ENCODE measurements at regions not wholly inside any gene's neighbourhood (a gene's known extent, or its start where the extent isn't known, plus 50 kb on each side); places are given as distances from the start of the nearest gene placed in this dataset.

DNA sequence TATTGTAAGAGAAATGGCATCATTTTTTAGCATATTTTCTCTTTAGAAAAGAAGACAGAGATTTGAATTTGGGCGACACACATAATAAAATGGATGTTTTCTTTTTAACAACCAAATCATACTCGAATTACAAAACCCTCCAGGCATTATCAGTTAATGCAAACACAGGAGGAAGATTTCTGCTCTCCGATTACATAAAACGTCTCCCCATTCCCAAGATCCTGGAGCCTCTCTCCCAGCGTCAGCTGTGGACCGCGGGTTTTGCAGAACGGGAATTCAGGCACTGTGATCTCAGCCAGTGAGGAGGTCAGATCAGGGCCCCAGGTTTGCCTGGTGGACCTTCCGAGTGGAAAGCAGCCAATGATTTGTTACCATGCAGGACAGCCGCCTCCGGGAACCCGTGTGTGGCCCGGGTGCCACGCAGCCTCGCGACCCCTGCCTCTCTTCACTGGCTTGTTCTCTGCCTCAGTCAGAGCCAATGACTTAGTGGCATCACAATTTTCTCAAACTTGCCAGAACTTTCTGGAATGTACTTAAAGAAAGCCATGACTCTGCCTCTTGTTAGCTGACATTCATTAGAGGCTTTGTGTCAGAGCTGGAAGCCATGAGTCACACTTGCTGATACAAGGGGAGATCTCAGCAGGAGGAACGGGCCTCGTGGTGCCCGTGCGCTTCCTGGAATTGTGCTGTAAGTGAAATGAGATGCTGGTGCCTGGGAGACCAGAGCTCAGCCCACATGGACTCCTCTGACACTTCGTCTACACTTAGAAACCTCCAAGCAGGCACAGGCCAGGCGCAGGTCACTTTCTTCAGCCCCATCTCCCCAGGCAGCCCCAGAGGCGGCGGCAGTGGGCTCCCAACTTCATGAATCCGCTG is 246.1 kb downstream of the KLF6 start:
- CTCF ChIA-PET = no interaction called here
- TF ChIP-seq, protein P1, sequence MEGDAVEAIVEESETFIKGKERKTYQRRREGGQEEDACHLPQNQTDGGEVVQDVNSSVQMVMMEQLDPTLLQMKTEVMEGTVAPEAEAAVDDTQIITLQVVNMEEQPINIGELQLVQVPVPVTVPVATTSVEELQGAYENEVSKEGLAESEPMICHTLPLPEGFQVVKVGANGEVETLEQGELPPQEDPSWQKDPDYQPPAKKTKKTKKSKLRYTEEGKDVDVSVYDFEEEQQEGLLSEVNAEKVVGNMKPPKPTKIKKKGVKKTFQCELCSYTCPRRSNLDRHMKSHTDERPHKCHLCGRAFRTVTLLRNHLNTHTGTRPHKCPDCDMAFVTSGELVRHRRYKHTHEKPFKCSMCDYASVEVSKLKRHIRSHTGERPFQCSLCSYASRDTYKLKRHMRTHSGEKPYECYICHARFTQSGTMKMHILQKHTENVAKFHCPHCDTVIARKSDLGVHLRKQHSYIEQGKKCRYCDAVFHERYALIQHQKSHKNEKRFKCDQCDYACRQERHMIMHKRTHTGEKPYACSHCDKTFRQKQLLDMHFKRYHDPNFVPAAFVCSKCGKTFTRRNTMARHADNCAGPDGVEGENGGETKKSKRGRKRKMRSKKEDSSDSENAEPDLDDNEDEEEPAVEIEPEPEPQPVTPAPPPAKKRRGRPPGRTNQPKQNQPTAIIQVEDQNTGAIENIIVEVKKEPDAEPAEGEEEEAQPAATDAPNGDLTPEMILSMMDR (IDR thresholded peaks at IDR 0.05; ENCODE audit: insufficient read depth, low read length, missing control alignments) = no peak
- POLR2A ChIA-PET = no interaction called here
- H3K4me3 ChIP-seq (ENCODE audit: low read depth, low read length) = no peak overlapping the region
- DNase-seq (ENCODE audit: low read depth, low spot score) = peak; percentile 97

DNA sequence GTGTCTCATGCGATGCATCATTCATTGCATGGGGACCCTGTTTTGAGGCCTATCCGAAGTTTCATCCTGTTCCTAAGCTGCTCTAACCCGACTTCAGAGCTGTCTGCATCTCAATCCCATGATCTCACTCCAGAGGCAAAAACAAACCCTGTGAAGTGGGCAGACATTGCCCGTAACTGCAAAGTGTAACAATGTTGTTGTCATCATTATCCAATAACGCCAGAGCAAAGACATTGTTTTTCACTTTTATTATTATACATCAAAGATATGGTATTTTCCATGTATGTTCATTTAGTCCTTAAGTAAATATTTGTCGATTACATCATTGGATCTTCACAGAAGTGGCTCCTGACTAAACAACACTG is 246.7 kb downstream of the KLF6 start:
- TF ChIP-seq, protein P1 (IDR thresholded peaks at IDR 0.05; ENCODE audit: insufficient read depth, low read length, missing control alignments) = no peak
- ChIA-PET POLR2A (no interaction called here), CTCF (no interaction called here)
- DNase-seq (ENCODE audit: low read depth, low spot score) = no peak
- no peak overlapping the region for H3K4me3 ChIP-seq (ENCODE audit: low read depth, low read length)

DNA sequence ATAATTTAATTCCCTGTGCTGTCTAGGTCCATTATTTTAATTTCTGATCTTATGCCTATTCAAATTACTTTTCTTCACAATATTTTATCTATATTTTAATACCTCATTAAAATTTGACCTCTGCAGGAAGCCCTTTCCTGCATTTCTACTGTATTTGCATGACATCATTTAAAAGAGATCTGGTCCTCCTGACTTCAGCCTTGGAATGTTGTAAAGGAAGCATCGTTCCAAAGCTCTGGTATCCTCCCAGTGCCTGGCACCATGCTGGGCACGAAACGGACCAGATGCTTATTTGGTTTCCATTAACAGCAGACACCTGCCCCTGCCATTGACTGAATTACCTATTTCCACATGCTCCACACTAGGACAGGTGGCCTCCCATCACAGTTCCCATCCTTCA is 247.5 kb downstream of the KLF6 start:
- TF ChIP-seq, protein P1 (IDR thresholded peaks at IDR 0.05; ENCODE audit: insufficient read depth, low read length, missing control alignments) = no peak
- no peak overlapping the region for H3K4me3 ChIP-seq (ENCODE audit: low read depth, low read length)
- CTCF ChIA-PET = no interaction called here
- DNase-seq (ENCODE audit: low read depth, low spot score) = no peak
- POLR2A ChIA-PET = no interaction called here

DNA sequence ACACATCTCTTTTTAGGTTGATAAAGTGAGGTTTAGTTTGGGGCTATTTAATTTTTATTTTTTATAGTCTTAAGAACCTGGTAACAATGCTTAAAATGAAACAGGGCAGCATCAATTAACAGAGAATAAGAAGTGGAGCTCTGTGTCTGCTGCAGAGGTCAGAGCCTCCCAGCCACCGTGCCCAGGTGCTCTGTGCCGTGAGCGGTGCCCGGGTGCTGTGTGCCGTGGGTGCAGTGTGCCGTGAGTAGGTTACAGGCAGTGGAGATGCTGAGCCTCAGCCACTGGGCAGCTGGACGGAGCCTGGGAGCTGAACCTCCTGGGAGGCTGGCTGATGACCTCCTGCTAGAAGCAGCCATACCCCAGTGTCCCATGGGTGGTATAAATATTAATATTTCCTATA is 250.0 kb downstream of the KLF6 start:
- DNase-seq (ENCODE audit: low read depth, low spot score) = no peak
- CTCF ChIA-PET = no interaction called here

DNA sequence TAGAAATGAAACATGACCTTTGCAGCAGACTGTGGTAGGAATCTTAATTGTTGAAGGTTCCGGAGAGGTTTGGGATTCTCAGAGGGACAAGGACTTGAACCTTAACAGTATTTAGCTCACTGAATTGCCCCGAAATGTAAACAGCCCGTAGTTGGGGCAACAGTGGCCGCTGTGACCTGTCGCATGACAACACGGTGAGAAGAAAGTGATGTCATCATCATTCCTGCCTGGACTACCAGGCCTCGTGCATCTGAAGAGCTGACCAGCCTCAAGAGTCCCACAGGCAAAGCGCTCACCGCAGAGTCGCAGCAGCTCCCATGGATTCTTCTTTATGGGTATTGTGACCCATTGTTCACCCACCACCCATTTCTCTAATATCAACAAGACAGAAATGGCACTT is 250.6 kb downstream of the KLF6 start:
- ChIA-PET CTCF (interaction anchor here (0.8 to 1.0 kb wide), 3 partner anchors 9 to 337 kb away, joined by 3 read pairs; no protein-coding TSS in a partner anchor), POLR2A (no interaction called here)
- TF ChIP-seq, protein P1 (IDR thresholded peaks at IDR 0.05; ENCODE audit: insufficient read depth, low read length, missing control alignments) = no peak
- no peak overlapping the region for H3K4me3 ChIP-seq (ENCODE audit: low read depth, low read length)
- no peak for DNase-seq (ENCODE audit: low read depth, low spot score)

More for the DNA sequence above, 250.0 kb downstream of the KLF6 start:
- POLR2A ChIA-PET = no interaction called here
- TF ChIP-seq, protein P1 (IDR thresholded peaks at IDR 0.05; ENCODE audit: insufficient read depth, low read length, missing control alignments) = no peak
- no peak overlapping the region for H3K4me3 ChIP-seq (ENCODE audit: low read depth, low read length)

DNA sequence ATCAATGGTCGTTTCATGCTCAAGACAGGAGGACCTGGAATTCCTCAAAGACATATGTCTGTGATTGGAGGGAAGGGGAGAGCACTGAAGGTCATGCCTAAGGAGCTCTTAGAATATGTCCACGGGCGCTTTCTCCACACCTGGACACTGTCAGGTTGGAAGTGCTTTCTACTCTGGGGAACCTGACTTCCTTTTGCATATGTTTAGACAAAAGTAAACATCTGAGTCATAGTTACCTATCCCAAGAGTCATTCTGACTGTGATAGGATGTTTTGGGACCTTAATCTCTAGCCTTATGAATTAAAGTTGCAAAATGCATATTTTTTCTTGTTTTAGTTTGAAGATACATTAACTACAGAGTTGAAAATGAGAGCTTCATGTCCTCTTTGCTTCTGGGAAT is 251.7 kb downstream of the KLF6 start:
- no peak for DNase-seq (ENCODE audit: low read depth, low spot score)
- CTCF ChIA-PET = no interaction called here
- TF ChIP-seq, protein P1 (IDR thresholded peaks at IDR 0.05; ENCODE audit: insufficient read depth, low read length, missing control alignments) = no peak
- no peak overlapping the region for H3K4me3 ChIP-seq (ENCODE audit: low read depth, low read length)
- POLR2A ChIA-PET = interaction anchor here (0.6 kb wide), 1 partner anchor 362 kb away, joined by 4 read pairs; no protein-coding TSS in a partner anchor

Data from AG04449 (cell line).